ENCODE measurements at regions not wholly inside any gene's neighbourhood (a gene's known extent, or its start where the extent isn't known, plus 50 kb on each side); places are given as distances from the start of the nearest gene placed in this dataset.

DNA sequence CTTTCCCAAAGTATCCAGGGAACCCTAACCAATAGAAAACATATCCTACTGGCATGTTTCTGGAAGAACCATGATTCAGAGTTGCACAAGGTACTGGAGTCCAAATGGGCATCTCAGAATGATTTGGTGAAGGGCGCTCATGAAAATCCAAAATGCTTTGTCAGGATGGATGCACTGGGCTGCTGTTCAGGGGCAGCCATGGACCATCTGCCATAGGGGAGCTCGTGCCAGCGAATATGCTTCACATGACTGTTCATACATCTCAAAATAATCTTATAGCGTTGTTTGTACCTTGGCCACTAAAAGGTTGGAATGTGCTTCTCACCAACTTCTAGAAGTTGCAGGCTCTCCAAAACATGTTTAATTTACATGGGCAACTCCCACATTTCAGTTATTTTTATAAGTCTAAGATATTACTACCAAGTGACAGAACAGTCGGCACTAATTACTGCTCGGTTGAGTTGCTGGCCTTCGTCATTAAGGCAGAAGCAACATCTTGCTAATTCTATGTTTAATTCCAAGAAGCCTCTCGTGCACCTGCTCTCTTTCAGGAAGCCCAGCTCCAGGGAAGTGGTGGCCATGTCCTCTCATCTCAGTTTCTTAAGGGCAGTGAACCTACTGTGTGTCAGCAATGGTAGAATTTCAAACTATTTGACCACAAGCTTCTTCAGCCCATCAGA lies 1497.7 kb downstream of the TBC1D22A start:
- no peak for TF ChIP-seq CTCF (IDR thresholded peaks at IDR 0.05)
- peaks cover 5 to 6% of the 10 kb centered on the region in 2 donors for H3K4me1 ChIP-seq
- intact Hi-C loops (cut with DNase I): no loop called here

DNA sequence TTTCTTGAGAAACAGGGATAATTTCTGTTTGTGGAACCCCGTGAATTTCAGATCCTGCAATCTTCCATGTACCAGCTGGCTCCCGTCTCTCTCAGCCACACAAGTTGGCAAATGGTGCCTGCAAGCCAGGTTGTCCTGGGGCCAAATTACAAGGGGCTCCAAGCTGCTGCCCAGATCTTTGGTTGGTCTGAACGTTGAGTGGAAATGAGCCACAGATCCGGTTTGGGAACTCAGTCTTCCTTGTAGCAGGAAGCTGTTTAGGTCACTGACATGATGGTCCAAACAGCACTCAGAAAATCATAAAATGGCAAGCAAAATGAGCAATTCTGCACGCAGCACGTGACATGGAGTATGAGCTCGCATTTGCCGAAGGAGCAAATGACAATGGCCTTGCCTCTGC lies 1496.4 kb downstream of the TBC1D22A start:
- H3K4me1 ChIP-seq: peaks cover 6 to 10% of the 10 kb centered on the region in 2 donors
- H3K9me3 ChIP-seq: no peaks in the 10 kb centered on the region
- H3K36me3 ChIP-seq: no peaks in the 10 kb centered on the region
- H3K27me3 ChIP-seq: peaks cover 0 to 25% of the 10 kb centered on the region in 2 donors
- intact Hi-C loops (cut with DNase I): no loop called here
- H3K4me3 ChIP-seq: no peak overlapping the region
- no peak overlapping the region for H3K27ac ChIP-seq
- DNase-seq (no peak), ATAC-seq (no peak)
- TF ChIP-seq CTCF (IDR thresholded peaks at IDR 0.05): no peak

More for the DNA sequence above, 1497.7 kb downstream of the TBC1D22A start:
- H3K27ac ChIP-seq: no peak overlapping the region
- H3K4me3 ChIP-seq: no peak overlapping the region
- DNase-seq: no peak
- ATAC-seq: no peak
- no peaks in the 10 kb centered on the region for H3K9me3 ChIP-seq
- H3K27me3 ChIP-seq: peaks cover 0 to 11% of the 10 kb centered on the region in 2 donors
- H3K36me3 ChIP-seq: no peaks in the 10 kb centered on the region

- Histone ChIP-seq H3K4me1 (peaks cover 6 to 11% of the 10 kb centered on the region in 2 donors), H3K27ac (no peak overlapping the region), H3K9me3 (no peaks in the 10 kb centered on the region), H3K36me3 (no peaks in the 10 kb centered on the region), H3K27me3 (peaks cover 0 to 29% of the 10 kb centered on the region in 2 donors), H3K4me3 (no peak overlapping the region)
- intact Hi-C loops (cut with DNase I): no loop called here
- ATAC-seq: no peak
- no peak for DNase-seq
- no peak for TF ChIP-seq CTCF (IDR thresholded peaks at IDR 0.05)
Measured at GRCh38 chr22:48258064-48258701, 1495.7 kb downstream of the TBC1D22A start.

DNA sequence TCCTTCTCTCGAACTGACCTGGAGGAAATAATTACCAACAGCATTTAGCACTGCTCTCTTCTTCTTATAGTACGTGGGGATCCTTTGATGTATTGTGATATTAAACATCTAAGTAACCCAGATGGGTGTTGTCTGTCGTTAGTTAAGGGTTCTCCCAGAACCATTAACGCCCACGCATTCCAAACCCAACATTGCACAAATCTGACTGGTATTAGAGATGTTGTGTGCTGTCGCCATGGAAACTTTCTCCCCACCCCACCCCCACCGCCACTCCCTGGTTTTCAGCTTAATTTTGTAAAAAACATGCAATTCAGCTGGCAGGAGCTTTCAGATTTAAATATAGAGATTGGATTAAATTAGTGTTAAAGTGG lies 1495.2 kb downstream of the TBC1D22A start:
- ATAC-seq (peak; percentile 38), DNase-seq (peak in 3 of 4 donors; percentile 20 to 44 (median 30))
- H3K27me3 ChIP-seq: peaks cover 0 to 29% of the 10 kb centered on the region in 2 donors
- H3K27ac ChIP-seq: no peak overlapping the region
- no peaks in the 10 kb centered on the region for H3K9me3 ChIP-seq
- H3K4me1 ChIP-seq: peaks cover 6 to 11% of the 10 kb centered on the region in 2 donors
- intact Hi-C loops (cut with DNase I): no loop called here
- H3K4me3 ChIP-seq: no peak overlapping the region
- no peak for TF ChIP-seq CTCF (IDR thresholded peaks at IDR 0.05)
- no peaks in the 10 kb centered on the region for H3K36me3 ChIP-seq

GRCh38 chr22:48256776-48257684 lies 1494.6 kb downstream of the TBC1D22A start:
- Histone ChIP-seq H3K9me3 (no peaks in the 10 kb centered on the region), H3K27ac (no peak overlapping the region), H3K4me1 (peaks cover 6 to 11% of the 10 kb centered on the region in 2 donors), H3K36me3 (no peaks in the 10 kb centered on the region), H3K4me3 (no peak overlapping the region), H3K27me3 (peaks cover 0 to 29% of the 10 kb centered on the region in 2 donors)
- TF ChIP-seq CTCF (IDR thresholded peaks at IDR 0.05): no peak
- ATAC-seq: no peak
- intact Hi-C loops (cut with DNase I): no loop called here
- DNase-seq: no peak

All from left lung (tissue), 4 donors.